SK-N-SH (cell line): ENCODE measurements at regions not wholly inside any gene's neighbourhood (a gene's known extent, or its start where the extent isn't known, plus 50 kb on each side); places are given as distances from the start of the nearest gene placed in this dataset.
A peak's percentile ranks its signal among the peaks of the same experiment; 100 is the strongest.

ENCODE experiments used
- CTCF ChIA-PET: fragments of 300-600, 350-600 bp; formaldehyde crosslinking; extraction: SDS; loops from one replicate; lab custom pipeline; 2021; lab: Yijun Ruan, JAX
- POLR2A ChIA-PET: fragments of 350-600 bp; sonication (Branson Sonifier 250); formaldehyde crosslinking; extraction: SDS; loops from one replicate; lab custom pipeline; 2020; ENCODE audit warnings: antibody characterized with exemption, inconsistent platforms; lab: Yijun Ruan, JAX
- DNase-seq: peaks from one replicate; pipeline ENCODE4 v3.0.0; 2012
- H2AFZ ChIP-seq: fragments of 200-600 bp; sonication (generic); 2 replicates; pipeline ENCODE4 v1.8.1; 2016; ENCODE audit warnings: antibody characterized with exemption, mild to moderate bottlenecking, low read depth
- H3F3A ChIP-seq: fragments of 200-600 bp; sonication (generic); replicated peaks from 2 replicates; pipeline ENCODE3; 2016; ENCODE audit warnings: antibody characterized with exemption, mild to moderate bottlenecking; ENCODE audit not compliant: insufficient read depth
- H3K27ac ChIP-seq, 2 experiments: fragments of 200-500 bp in 1 of 2; fragments of 200-600 bp in 1 of 2; sonication (Bioruptor generic) in 1 of 2; sonication (generic), shearing (Covaris generic) in 1 of 2; 2 replicates each; pipeline versions ENCODE4 v1.5.1 to v1.6.1; 2014 to 2016; ENCODE audit warnings: low read depth in 2 of 2, inconsistent platforms in 1 of 2, low read length in 1 of 2, mild to moderate bottlenecking in 1 of 2, mixed read lengths in 1 of 2
- H3K27me3 ChIP-seq: fragments of 200-600 bp; sonication (generic), shearing (Covaris generic); 2 replicates; pipeline ENCODE4 v1.6.1; 2016; ENCODE audit warnings: mixed run types; ENCODE audit not compliant: insufficient read depth
- H3K36me3 ChIP-seq, 2 experiments: fragments of 200-500 bp in 1 of 2; fragments of 200-600 bp in 1 of 2; sonication (Bioruptor generic) in 1 of 2; sonication (generic) in 1 of 2; replicated peaks in 1 of 2; 2 replicates each; pipeline versions ENCODE3 to v1.5.1; 2014 to 2016; ENCODE audit warnings: low read length in 1 of 2, mild to moderate bottlenecking in 1 of 2; ENCODE audit not compliant: insufficient read depth in 2 of 2, control insufficient read depth in 1 of 2
- H3K4me1 ChIP-seq, 2 experiments: fragments of 200-500 bp in 1 of 2; fragments of 200-600 bp in 1 of 2; sonication (Bioruptor generic) in 1 of 2; sonication (generic), shearing (Covaris generic) in 1 of 2; 2 replicates each; pipeline versions ENCODE4 v1.5.1 to v1.6.1; 2014 to 2016; ENCODE audit warnings: low read depth in 1 of 2, low read length in 1 of 2, mixed run types in 1 of 2; ENCODE audit not compliant: insufficient read depth in 2 of 2, control insufficient read depth in 1 of 2
- H3K4me2 ChIP-seq: fragments of 200-600 bp; sonication (generic), shearing (Covaris generic); 2 replicates; pipeline ENCODE4 v1.6.1; 2017; ENCODE audit warnings: mixed run types
- H3K4me3 ChIP-seq, 2 experiments: fragments of 200-500 bp in 1 of 2; fragments of 200-600 bp in 1 of 2; sonication (Bioruptor generic) in 1 of 2; sonication (generic), shearing (Covaris generic) in 1 of 2; 2 replicates each; pipeline versions ENCODE4 v1.5.1 to v1.8.1; 2014 to 2016; ENCODE audit warnings: low read depth in 2 of 2, inconsistent platforms in 1 of 2, low read length in 1 of 2, mild to moderate bottlenecking in 1 of 2, mixed read lengths in 1 of 2, moderate library complexity in 1 of 2
- H3K79me2 ChIP-seq: fragments of 200-600 bp; sonication (generic); 2 replicates; pipeline ENCODE4 v1.8.1; 2017; ENCODE audit warnings: mild to moderate bottlenecking; ENCODE audit not compliant: insufficient read depth
- H3K9ac ChIP-seq: fragments of 200-600 bp; sonication (generic); 2 replicates; pipeline ENCODE4 v1.6.1; 2017; ENCODE audit warnings: mixed run types
- H3K9me2 ChIP-seq: fragments of 200-600 bp; sonication (generic); 2 replicates; pipeline ENCODE4 v1.6.1; 2017; ENCODE audit warnings: mixed run types
- H3K9me3 ChIP-seq: fragments of 200-600 bp; sonication (generic); 2 replicates; pipeline ENCODE4 v1.6.1; 2017; ENCODE audit warnings: mixed run types, mild to moderate bottlenecking, moderate library complexity
- H4K20me1 ChIP-seq: fragments of 200-600 bp; sonication (generic); 2 replicates; pipeline ENCODE4 v1.6.1; 2017; ENCODE audit warnings: mild to moderate bottlenecking, mixed run types; ENCODE audit not compliant: insufficient read depth
- EP300 ChIP-seq, 2 experiments: IDR thresholded peaks; 2 replicates each; pipeline versions ENCODE4 v1.4.0 to v1.6.1; 2012; ENCODE audit warnings: borderline replicate concordance in 1 of 2, low read depth in 1 of 2, low read length in 1 of 2
- FOSL2 ChIP-seq: IDR thresholded peaks from 2 replicates; pipeline ENCODE4 v1.4.0; 2012; ENCODE audit warnings: low read depth, mild to moderate bottlenecking, moderate library complexity, borderline replicate concordance
- FOXM1 ChIP-seq: IDR thresholded peaks from 2 replicates; pipeline ENCODE4 v1.4.0; 2012; ENCODE audit warnings: low read depth, mild to moderate bottlenecking
- GABPA ChIP-seq: IDR thresholded peaks from 2 replicates; pipeline ENCODE4 v1.4.0; 2012; ENCODE audit warnings: low read depth, mild to moderate bottlenecking
- IRF3 ChIP-seq: fragments of 150-350 bp; IDR thresholded peaks from 2 replicates; pipeline ENCODE4 v1.6.1; 2016; ENCODE audit warnings: mild to moderate bottlenecking, low read depth, low read length
- MAX ChIP-seq: IDR thresholded peaks from 2 replicates; pipeline ENCODE4 v1.4.0; 2012; ENCODE audit warnings: low read depth
- MEF2A ChIP-seq: IDR thresholded peaks from 2 replicates; pipeline ENCODE4 v1.4.0; 2012; ENCODE audit warnings: low read depth, borderline replicate concordance
- NFIC ChIP-seq: IDR thresholded peaks from 2 replicates; pipeline ENCODE4 v1.4.0; 2012; ENCODE audit warnings: borderline replicate concordance
- NRF1 ChIP-seq: IDR thresholded peaks from 2 replicates; pipeline ENCODE4 v1.6.1; 2012; ENCODE audit warnings: low read depth, mild to moderate bottlenecking, low read length
- PBX3 ChIP-seq: IDR thresholded peaks from 2 replicates; pipeline ENCODE4; 2012
- RCOR1 ChIP-seq: fragments of 150-350 bp; IDR thresholded peaks from 2 replicates; pipeline ENCODE4 v1.6.1; 2017; ENCODE audit warnings: antibody characterized with exemption, low read length
- RFX5 ChIP-seq: IDR thresholded peaks from 2 replicates; pipeline ENCODE4 v1.6.1; 2012; ENCODE audit warnings: mild to moderate bottlenecking, improper control_type of control experiment, low read length
- SIN3A ChIP-seq: IDR thresholded peaks from 2 replicates; pipeline ENCODE4 v1.6.1; 2012; ENCODE audit warnings: low read depth, mild to moderate bottlenecking, low read length, moderate library complexity, borderline replicate concordance
- SMC3 ChIP-seq: IDR thresholded peaks from 2 replicates; pipeline ENCODE4 v1.6.1; 2012; ENCODE audit warnings: low read depth, low read length, improper control_type of control experiment
- TAF1 ChIP-seq: IDR thresholded peaks from 2 replicates; pipeline ENCODE4 v1.6.1; 2012; ENCODE audit warnings: low read depth, mild to moderate bottlenecking, low read length, moderate library complexity, borderline replicate concordance
- TEAD4 ChIP-seq: IDR thresholded peaks from 2 replicates; pipeline ENCODE4 v1.4.0; 2012; ENCODE audit warnings: mild to moderate bottlenecking, borderline replicate concordance; ENCODE audit not compliant: insufficient read depth
- USF2 ChIP-seq: fragments of 150-350 bp; IDR thresholded peaks from 2 replicates; pipeline ENCODE4 v1.6.1; 2017; ENCODE audit warnings: antibody characterized with exemption, low read length, low read depth, borderline replicate concordance
- ZBTB33 ChIP-seq: IDR thresholded peaks from 2 replicates; pipeline ENCODE4 v1.4.0; 2012; ENCODE audit warnings: low read depth, borderline replicate concordance
- WGBS: methylation state at CpG from one replicate; pipeline ENCODE4 v1.1.6; 2017; ENCODE audit warnings: low lambda C conversion rate; 5-methylcytosine and 5-hydroxymethylcytosine counted together
- TF ChIP-seq, protein P1 (sequence below): fragments of 200-600 bp; sonication (generic); IDR thresholded peaks from 2 replicates; pipeline ENCODE4 v1.6.1; 2017; ENCODE audit warnings: antibody characterized with exemption, mild to moderate bottlenecking, moderate library complexity
- TF ChIP-seq, protein P2 (sequence below): IDR thresholded peaks from 2 replicates; pipeline ENCODE4 v1.6.1; 2012; ENCODE audit warnings: mild to moderate bottlenecking, low read depth, low read length, moderate library complexity

DNA sequence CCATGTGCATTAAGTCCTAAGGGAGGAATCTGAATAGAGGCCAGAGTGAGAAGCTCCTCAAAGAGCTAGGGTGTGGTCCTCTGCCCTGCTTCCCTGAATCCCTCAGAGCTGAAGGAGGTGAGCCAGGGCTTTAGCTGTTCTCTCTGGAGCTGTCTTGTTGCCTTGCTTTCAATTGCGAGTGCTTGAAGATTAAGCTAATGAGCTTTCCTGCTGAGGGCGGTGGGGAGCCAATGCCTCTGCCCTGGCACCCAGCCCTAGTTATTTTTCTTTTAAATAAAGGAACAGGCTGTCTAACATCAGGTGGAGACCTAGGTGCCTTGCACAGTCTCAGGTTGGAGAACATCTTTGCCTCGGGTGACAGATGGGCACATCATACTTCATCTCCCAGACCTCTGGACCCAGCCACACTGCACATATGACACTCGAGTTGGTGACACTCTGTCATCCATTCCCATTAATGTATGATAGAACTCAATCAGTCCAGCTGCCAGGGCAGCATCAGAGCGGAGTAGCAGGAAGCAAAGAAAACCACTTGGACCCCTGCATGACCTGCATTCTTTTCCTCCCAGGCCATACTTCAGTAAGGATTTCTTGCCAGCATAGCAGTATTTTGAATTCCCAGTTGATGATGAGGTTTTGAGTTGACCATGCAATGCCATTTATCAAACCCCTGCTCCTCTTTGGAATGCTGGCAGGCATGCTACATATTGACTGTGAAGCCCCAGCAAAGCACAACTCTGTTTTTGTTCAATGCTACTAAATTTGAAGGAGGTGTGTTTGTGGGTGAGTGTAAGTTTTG is 292.7 kb downstream of the RNF144A start:
- H3K27ac ChIP-seq, result peak overlapping the region in 1 of 2 experiments; percentile 43; a peak in 1 of 4 replicates
- H3K4me1 ChIP-seq, result peaks cover 0 to 9% of the 10 kb centered on the region in 2 experiments; a peak in 2 of 4 replicates
- WGBS, result 48% methylated on average over 5 of the region's 5 CpGs
- H3K27me3 ChIP-seq, result no peaks in the 10 kb centered on the region
- H3K36me3 ChIP-seq, result no peaks in the 10 kb centered on the region
- POLR2A ChIA-PET, result no interaction called here
- no peaks in the 10 kb centered on the region for H4K20me1 ChIP-seq
- no peak overlapping the region for H3K9ac ChIP-seq
- CTCF ChIA-PET, result interaction anchor here (1.1 to 2.2 kb wide), 3 partner anchors 23 to 1484 kb away, joined by 3 to 14 read pairs (median 4); no protein-coding TSS in a partner anchor
- H3K9me3 ChIP-seq, result no peaks in the 10 kb centered on the region
- no peak for DNase-seq
- H3K79me2 ChIP-seq, result no peaks in the 10 kb centered on the region
- no peak overlapping the region for H2AFZ ChIP-seq
- no peaks in the 10 kb centered on the region for H3F3A ChIP-seq
- no peaks in the 10 kb centered on the region for H3K9me2 ChIP-seq
- H3K4me2 ChIP-seq, result peak overlapping the region; percentile 10; the same call in 1 of the 2 replicates
- H3K4me3 ChIP-seq, result no peak overlapping the region
- TF ChIP-seq MEF2A (0 out of 2 replicates have a peak, but pooled peaks have one; percentile 34), FOXM1 (0 out of 2 replicates have a peak, but pooled peaks have one; percentile 29), ZBTB33 (no peak), NRF1 (no peak), FOSL2 (peak; percentile 83; the same call in 1 of the 2 replicates), PBX3 (peak; percentile 95), SMC3 (no peak), RFX5 (no peak), SIN3A (no peak), TAF1 (no peak), EP300 (IDR thresholded peaks at IDR 0.05; ENCODE audit: borderline replicate concordance in 1 of 2, low read depth in 1 of 2, low read length in 1 of 2) (peak in 1 of 2 experiments; percentile 86; a peak in 3 of 4 replicates), MAX (peak; percentile 69), IRF3 (no peak), RCOR1 (no peak), NFIC (peak; percentile 94), TEAD4 (peak; percentile 97), USF2 (no peak), GABPA (no peak)
- TF ChIP-seq, protein P1, sequence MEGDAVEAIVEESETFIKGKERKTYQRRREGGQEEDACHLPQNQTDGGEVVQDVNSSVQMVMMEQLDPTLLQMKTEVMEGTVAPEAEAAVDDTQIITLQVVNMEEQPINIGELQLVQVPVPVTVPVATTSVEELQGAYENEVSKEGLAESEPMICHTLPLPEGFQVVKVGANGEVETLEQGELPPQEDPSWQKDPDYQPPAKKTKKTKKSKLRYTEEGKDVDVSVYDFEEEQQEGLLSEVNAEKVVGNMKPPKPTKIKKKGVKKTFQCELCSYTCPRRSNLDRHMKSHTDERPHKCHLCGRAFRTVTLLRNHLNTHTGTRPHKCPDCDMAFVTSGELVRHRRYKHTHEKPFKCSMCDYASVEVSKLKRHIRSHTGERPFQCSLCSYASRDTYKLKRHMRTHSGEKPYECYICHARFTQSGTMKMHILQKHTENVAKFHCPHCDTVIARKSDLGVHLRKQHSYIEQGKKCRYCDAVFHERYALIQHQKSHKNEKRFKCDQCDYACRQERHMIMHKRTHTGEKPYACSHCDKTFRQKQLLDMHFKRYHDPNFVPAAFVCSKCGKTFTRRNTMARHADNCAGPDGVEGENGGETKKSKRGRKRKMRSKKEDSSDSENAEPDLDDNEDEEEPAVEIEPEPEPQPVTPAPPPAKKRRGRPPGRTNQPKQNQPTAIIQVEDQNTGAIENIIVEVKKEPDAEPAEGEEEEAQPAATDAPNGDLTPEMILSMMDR, result no peak
- TF ChIP-seq, protein P2, sequence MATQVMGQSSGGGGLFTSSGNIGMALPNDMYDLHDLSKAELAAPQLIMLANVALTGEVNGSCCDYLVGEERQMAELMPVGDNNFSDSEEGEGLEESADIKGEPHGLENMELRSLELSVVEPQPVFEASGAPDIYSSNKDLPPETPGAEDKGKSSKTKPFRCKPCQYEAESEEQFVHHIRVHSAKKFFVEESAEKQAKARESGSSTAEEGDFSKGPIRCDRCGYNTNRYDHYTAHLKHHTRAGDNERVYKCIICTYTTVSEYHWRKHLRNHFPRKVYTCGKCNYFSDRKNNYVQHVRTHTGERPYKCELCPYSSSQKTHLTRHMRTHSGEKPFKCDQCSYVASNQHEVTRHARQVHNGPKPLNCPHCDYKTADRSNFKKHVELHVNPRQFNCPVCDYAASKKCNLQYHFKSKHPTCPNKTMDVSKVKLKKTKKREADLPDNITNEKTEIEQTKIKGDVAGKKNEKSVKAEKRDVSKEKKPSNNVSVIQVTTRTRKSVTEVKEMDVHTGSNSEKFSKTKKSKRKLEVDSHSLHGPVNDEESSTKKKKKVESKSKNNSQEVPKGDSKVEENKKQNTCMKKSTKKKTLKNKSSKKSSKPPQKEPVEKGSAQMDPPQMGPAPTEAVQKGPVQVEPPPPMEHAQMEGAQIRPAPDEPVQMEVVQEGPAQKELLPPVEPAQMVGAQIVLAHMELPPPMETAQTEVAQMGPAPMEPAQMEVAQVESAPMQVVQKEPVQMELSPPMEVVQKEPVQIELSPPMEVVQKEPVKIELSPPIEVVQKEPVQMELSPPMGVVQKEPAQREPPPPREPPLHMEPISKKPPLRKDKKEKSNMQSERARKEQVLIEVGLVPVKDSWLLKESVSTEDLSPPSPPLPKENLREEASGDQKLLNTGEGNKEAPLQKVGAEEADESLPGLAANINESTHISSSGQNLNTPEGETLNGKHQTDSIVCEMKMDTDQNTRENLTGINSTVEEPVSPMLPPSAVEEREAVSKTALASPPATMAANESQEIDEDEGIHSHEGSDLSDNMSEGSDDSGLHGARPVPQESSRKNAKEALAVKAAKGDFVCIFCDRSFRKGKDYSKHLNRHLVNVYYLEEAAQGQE, result no peak
